ENCODE measurements at regions not wholly inside any gene's neighbourhood (a gene's known extent, or its start where the extent isn't known, plus 50 kb on each side); places are given as distances from the start of the nearest gene placed in this dataset.

- TF ChIP-seq POLR2AphosphoS5 (IDR thresholded peaks at IDR 0.05; ENCODE audit: low read depth, low read length) = no peak
- no peak for TF ChIP-seq SIN3A (IDR thresholded peaks at IDR 0.05; ENCODE audit: borderline replicate concordance, insufficient read depth, low read depth, low read length)
- no peak for TF ChIP-seq TCF7L2 (IDR thresholded peaks at IDR 0.05; ENCODE audit: low read depth, low read length)
- TF ChIP-seq REST (IDR thresholded peaks at IDR 0.05; ENCODE audit: insufficient read depth in 1 of 2, low read depth in 2 of 2, low read length in 1 of 2) = no peak
- TF ChIP-seq CTCF (IDR thresholded peaks at IDR 0.05) = no peak
- in situ Hi-C loops (cut with HindIII; ENCODE audit: low pct_unique_long_range_greater_than_20kb, low sequenced_read_pairs) = no loop called here
- intact Hi-C loops (cut with micrococcal nuclease; ENCODE audit: unreplicated experiment) = no loop called here
- POLR2A ChIA-PET = no interaction called here
- Histone ChIP-seq H3K9me3 (ENCODE audit: control insufficient read depth, insufficient read depth, low read depth, low read length) (no peaks in the 10 kb centered on the region), H3K4me3 (ENCODE audit: low read depth in 2 of 2, low read length in 2 of 2) (no peak overlapping the region), H3K4me1 (ENCODE audit: control insufficient read depth, insufficient read depth, low read length) (no peaks in the 10 kb centered on the region), H3K36me3 (ENCODE audit: control insufficient read depth, insufficient read depth, low read length) (no peaks in the 10 kb centered on the region), H3K27me3 (ENCODE audit: control insufficient read depth, insufficient read depth, low read length) (no peaks in the 10 kb centered on the region), H3K27ac (ENCODE audit: low read length) (no peak overlapping the region)
- CTCF ChIA-PET = no interaction called here
- ATAC-seq (no peak), DNase-seq (ENCODE audit: low read depth, low spot score) (no peak)
- BruUV-seq (replicated peaks) = no TSS peak
These were observed 190.4 kb downstream of the PRL start for GRCh38 chr6:22106451-22106850.

- ChIA-PET POLR2A (no interaction called here), CTCF (interaction anchor here (0.7 kb wide), 1 partner anchor 42 kb away, joined by 3 read pairs; no protein-coding TSS in a partner anchor)
- intact Hi-C loops (cut with micrococcal nuclease; ENCODE audit: unreplicated experiment) = no loop called here
- ATAC-seq (no peak), DNase-seq (ENCODE audit: low read depth, low spot score) (no peak)
- no peaks in the 10 kb centered on the region for H3K9me3 ChIP-seq (ENCODE audit: control insufficient read depth, insufficient read depth, low read depth, low read length)
- no peak overlapping the region for H3K4me3 ChIP-seq (ENCODE audit: low read depth in 2 of 2, low read length in 2 of 2)
- no peaks in the 10 kb centered on the region for H3K4me1 ChIP-seq (ENCODE audit: control insufficient read depth, insufficient read depth, low read length)
- TF ChIP-seq POLR2AphosphoS5 (IDR thresholded peaks at IDR 0.05; ENCODE audit: low read depth, low read length) (no peak), REST (IDR thresholded peaks at IDR 0.05; ENCODE audit: insufficient read depth in 1 of 2, low read depth in 2 of 2, low read length in 1 of 2) (no peak), SIN3A (IDR thresholded peaks at IDR 0.05; ENCODE audit: borderline replicate concordance, insufficient read depth, low read depth, low read length) (no peak), TCF7L2 (IDR thresholded peaks at IDR 0.05; ENCODE audit: low read depth, low read length) (no peak), CTCF (IDR thresholded peaks at IDR 0.05) (no peak)
- H3K27me3 ChIP-seq (ENCODE audit: control insufficient read depth, insufficient read depth, low read length) = no peaks in the 10 kb centered on the region
- no peaks in the 10 kb centered on the region for H3K36me3 ChIP-seq (ENCODE audit: control insufficient read depth, insufficient read depth, low read length)
- in situ Hi-C loops (cut with HindIII; ENCODE audit: low pct_unique_long_range_greater_than_20kb, low sequenced_read_pairs) = no loop called here
- BruUV-seq (replicated peaks) = no TSS peak
- H3K27ac ChIP-seq (ENCODE audit: low read length) = no peak overlapping the region
These were observed 189.9 kb downstream of the PRL start for GRCh38 chr6:22106961-22107360.
